Erythroblast (primary cell): ENCODE measurements at regions not wholly inside any gene's neighbourhood (a gene's known extent, or its start where the extent isn't known, plus 50 kb on each side); places are given as distances from the start of the nearest gene placed in this dataset.

Experiments
- GATA1 ChIP-seq: IDR thresholded peaks from 2 replicates; pipeline ENCODE4 v1.6.1; 2011; ENCODE audit warnings: low read depth, mild to moderate bottlenecking, control low read depth, low read length, moderate library complexity
- POLR2A ChIP-seq: IDR thresholded peaks from 2 replicates; pipeline ENCODE4 v1.6.1; 2011; ENCODE audit warnings: mild to moderate bottlenecking, low read length

DNA sequence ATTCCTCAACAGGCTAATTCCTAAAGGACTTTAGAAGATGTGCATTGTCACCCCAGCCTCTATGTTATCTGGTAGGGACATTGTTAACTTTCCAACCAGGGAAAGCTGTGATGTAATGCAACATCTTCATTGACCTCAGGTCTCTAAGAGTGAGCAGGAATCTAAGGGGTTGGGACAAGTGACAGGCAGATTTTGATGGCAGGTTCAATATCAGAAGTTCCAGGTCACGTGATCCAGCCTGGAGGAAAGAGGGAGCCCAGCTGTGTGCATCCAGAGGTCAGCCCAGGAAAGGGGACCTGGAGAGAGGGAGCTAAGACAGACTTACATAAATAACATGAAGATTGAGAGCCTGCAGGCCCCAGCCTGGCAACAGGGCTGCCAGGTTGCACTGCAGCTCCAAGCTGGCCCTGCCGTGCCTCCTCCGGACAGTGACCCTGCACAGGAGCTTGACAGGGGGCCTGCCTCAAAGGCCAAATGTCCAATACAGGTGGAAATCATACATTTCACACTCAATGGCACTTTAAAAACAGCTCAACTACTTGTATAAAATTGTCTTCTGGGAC lies 262.2 kb upstream of the MGAT5 start:
- TF ChIP-seq POLR2A (no peak), GATA1 (no peak)
